ENCODE measurements at regions not wholly inside any gene's neighbourhood (a gene's known extent, or its start where the extent isn't known, plus 50 kb on each side); places are given as distances from the start of the nearest gene placed in this dataset.
"Not testable (repeated sequence)": the region's sequence is repeated elsewhere in the genome, so short reads cannot be mapped to it uniquely, and the experiment has no call there.

DNA sequence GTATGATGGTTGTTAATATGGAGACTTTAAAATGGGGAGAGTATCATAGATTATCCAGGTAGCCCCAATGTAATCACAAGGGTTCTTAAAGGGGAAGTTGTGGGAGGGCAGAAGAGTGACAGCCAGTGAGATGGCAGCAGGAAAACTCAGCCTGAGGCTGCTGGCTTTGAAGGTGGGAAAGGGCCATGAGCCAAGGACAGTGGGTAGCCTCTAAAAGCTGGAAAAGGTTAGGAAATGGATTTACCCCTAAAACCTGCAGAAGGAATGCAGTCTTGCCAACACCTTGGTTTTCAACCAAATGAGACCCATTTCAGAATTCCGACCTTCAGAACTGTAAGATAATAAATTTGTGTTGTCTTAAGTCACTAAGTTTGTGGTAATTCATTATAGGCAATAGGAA is 68.8 kb upstream of the BLTP1 start:
- H3K4me3 ChIP-seq (ENCODE audit: low read depth, low read length): no peak overlapping the region
- TF ChIP-seq, protein P1, sequence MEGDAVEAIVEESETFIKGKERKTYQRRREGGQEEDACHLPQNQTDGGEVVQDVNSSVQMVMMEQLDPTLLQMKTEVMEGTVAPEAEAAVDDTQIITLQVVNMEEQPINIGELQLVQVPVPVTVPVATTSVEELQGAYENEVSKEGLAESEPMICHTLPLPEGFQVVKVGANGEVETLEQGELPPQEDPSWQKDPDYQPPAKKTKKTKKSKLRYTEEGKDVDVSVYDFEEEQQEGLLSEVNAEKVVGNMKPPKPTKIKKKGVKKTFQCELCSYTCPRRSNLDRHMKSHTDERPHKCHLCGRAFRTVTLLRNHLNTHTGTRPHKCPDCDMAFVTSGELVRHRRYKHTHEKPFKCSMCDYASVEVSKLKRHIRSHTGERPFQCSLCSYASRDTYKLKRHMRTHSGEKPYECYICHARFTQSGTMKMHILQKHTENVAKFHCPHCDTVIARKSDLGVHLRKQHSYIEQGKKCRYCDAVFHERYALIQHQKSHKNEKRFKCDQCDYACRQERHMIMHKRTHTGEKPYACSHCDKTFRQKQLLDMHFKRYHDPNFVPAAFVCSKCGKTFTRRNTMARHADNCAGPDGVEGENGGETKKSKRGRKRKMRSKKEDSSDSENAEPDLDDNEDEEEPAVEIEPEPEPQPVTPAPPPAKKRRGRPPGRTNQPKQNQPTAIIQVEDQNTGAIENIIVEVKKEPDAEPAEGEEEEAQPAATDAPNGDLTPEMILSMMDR (IDR thresholded peaks at IDR 0.05; ENCODE audit: borderline replicate concordance, insufficient read depth, low read depth, low read length): no peak

DNA sequence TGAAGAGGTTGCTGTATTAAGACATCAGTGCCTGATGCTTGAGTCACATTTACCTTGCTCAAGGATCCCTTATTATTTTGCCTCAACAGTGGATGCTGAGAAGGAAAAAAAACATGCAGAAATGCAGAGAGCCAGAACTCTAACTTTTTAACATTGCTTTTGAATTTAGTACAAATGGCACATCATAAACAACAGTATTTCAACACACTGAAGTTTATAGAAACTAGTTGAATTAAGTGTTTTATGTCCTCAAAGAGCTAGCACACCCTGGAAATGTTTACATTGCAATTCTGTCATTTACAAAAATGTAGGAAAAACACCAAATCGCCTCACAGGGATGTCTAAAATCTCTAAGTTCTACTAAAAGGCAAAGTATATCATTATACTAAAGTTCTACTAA is 69.5 kb upstream of the BLTP1 start:
- H3K4me3 ChIP-seq (ENCODE audit: low read depth, low read length): no peak overlapping the region
- TF ChIP-seq, protein P1 (IDR thresholded peaks at IDR 0.05; ENCODE audit: borderline replicate concordance, insufficient read depth, low read depth, low read length): no peak

DNA sequence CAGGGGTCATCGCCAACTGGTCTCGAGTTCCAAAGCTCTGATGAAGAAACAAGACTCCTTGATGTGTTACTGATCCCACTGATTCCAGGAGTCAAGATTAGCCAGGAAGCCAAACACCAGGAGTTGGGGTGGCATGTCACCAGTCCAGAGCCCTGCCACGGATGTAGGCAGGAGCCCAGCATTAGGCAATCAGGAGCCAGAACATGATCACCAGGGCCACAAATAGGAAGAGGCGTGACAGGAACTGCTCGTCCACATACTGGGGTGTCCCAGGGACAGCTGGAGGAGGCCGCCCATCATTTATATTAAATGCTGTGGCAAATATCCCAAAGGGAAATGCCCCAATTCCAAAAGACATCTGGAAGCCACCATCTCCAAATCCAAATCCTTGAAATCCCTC is 74.5 kb upstream of the BLTP1 start:
- not testable (repeated sequence) for H3K4me3 ChIP-seq (ENCODE audit: low read depth, low read length)

DNA sequence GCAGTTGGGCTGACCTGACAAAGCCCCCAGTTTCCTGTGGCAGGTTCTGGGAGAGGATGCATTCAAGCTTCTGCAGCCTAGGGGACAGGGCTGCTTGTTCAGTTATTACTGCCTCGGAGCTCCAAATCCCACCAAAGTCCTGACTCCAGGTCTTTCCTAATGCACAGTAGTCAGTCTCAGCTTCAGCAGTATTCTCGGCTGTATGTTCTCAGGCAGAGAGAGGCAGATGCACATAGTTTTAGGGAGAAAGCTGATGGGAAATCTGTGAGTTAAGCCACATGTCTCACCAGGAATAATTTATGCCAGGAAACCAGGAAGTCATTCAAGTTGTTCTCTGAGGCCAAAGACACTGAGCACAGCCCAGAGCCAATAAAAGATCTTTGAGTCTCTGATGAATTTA is 75.3 kb upstream of the BLTP1 start:
- H3K4me3 ChIP-seq (ENCODE audit: low read depth, low read length): not testable (repeated sequence)

DNA sequence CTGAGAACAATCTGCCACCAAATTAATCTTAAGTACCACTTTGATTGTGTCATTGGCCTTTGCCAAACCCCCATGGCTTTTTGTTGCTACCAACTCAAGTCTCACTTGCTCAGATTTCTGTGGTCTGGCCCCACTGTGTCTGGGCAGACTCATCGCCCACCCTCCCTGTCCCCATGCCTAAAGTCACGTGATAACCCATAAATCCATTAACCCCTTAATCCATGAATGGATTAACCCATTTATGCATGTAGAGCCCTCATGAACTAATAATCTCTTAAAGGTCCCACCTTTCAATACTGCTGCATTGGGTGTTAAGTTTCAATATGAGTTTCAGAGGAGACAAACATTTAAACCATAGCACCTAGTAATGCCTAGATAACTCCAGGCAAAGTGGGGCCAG is 78.5 kb upstream of the BLTP1 start:
- TF ChIP-seq, protein P1 (IDR thresholded peaks at IDR 0.05; ENCODE audit: borderline replicate concordance, insufficient read depth, low read depth, low read length): no peak
- no peak overlapping the region for H3K4me3 ChIP-seq (ENCODE audit: low read depth, low read length)

DNA sequence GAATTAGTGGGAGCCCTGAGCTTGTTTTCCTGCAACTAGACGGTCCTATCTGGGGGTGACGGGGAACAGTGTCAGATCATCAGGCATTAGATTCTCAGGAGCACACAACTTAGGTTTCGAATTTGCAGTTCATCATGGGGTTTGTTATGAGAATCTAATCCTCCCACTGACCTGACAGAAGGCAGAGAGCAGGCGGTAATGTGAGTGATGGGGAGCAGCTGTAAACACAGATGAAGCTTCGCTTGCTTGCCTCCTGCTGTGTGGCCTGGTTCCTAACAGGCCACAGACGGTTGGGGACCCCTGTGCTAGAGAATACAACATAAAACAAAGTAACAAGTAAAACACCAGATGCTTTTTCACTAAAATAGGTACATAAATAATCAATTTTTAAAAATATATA is 86.2 kb upstream of the BLTP1 start:
- no peak overlapping the region for H3K4me3 ChIP-seq (ENCODE audit: low read depth, low read length)
- TF ChIP-seq, protein P1 (IDR thresholded peaks at IDR 0.05; ENCODE audit: borderline replicate concordance, insufficient read depth, low read depth, low read length): no peak

DNA sequence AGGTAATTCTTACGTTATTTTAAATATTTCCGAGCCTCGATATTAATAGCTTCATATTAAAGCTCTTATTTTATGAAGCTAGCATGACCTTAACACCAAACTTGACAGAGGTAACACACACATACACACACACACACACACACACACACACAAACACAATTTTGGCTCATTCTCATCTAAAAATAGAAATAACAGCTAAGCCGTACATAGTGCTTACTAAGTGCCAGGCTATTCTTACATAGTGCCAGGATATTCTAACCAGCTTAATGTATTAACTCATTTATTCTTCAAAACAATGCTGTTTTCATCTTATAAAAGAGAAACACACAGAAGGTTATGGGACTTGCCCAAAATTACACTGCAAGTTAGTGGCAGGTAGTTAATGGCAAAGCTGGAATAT is 87.0 kb upstream of the BLTP1 start:
- TF ChIP-seq, protein P1 (IDR thresholded peaks at IDR 0.05; ENCODE audit: borderline replicate concordance, insufficient read depth, low read depth, low read length): no peak
- H3K4me3 ChIP-seq (ENCODE audit: low read depth, low read length): no peak overlapping the region

DNA sequence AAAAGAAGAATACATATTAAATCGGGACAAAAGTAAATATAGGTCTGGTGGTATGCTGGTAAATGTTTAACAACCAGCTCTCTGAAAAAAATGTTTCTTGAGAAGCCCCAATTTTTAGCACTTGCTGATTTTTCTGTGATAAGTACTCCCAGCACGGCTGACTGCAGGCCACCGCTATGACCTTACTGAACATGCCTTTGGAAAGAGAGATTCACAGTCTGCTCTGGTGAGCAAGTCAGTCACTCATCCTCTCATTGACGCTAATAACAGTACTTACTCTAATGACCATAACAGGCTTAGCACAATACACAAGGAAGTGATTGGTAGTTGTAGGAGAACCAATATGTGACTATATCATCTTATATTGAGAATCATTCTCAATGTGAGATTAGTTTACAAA is 98.9 kb upstream of the BLTP1 start:
- TF ChIP-seq, protein P1 (IDR thresholded peaks at IDR 0.05; ENCODE audit: borderline replicate concordance, insufficient read depth, low read depth, low read length): no peak
- H3K4me3 ChIP-seq (ENCODE audit: low read depth, low read length): no peak overlapping the region
